ENCODE measurements at regions not wholly inside any gene's neighbourhood (a gene's known extent, or its start where the extent isn't known, plus 50 kb on each side); places are given as distances from the start of the nearest gene placed in this dataset.

DNA sequence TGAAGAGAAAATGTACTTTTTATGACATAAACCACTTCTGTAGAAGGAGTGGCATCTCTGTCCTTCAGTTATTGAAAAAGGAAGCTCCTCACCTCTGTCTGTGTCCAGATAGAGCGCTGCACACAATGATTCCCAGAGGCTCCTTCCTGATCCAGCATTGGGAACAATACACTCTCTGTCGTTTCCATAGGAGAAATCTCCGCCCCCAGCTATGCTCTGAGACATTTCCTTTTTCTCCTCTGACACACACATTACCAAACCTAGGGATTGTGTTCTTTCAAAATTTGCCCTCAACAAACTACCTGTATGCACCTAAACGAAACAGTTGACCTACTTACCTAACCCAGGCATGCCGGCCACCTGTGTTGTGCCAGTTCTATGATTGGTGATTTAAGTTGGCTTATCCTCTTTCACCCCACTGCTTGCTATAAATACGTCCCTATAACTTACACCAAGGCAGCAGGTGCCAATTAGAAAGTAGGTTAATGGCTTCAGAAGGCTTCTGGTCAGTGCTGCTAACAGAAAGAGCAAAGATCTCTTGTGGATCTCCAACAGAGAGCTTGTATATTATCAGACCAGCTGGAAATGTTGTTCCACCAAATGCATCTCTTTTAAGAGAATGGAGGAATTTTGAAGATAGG lies 140.1 kb upstream of the JCAD start:
- TF ChIP-seq CTCF (IDR thresholded peaks at IDR 0.05; ENCODE audit: low read depth, low read length, poor library complexity, severe bottlenecking) (no peak), EZH2phosphoT487 (IDR thresholded peaks at IDR 0.05; ENCODE audit: borderline replicate concordance, low read length) (no peak)
